GM12864 (cell line): ENCODE measurements at regions not wholly inside any gene's neighbourhood (a gene's known extent, or its start where the extent isn't known, plus 50 kb on each side); places are given as distances from the start of the nearest gene placed in this dataset.

Experiments used
- DNase-seq: peaks from one replicate; pipeline ENCODE4 v3.0.0-alpha.2; 2011; ENCODE audit warnings: low read depth
- H3K4me3 ChIP-seq: 2 replicates; pipeline ENCODE4 v1.5.1; 2011; ENCODE audit warnings: mild to moderate bottlenecking, low read depth, low read length, control low read depth
- CTCF ChIP-seq: IDR thresholded peaks from 2 replicates; pipeline ENCODE4 v1.5.1; 2011; ENCODE audit warnings: low read depth, mild to moderate bottlenecking, moderate library complexity, low read length, control low read depth, inconsistent platforms; ENCODE audit errors: missing control alignments

GRCh38 chr9:27967210-27967609 lies 393.9 kb upstream of the C9orf72 start:
- no peak overlapping the region for H3K4me3 ChIP-seq
- DNase-seq, result no peak
- no peak for TF ChIP-seq CTCF

- TF ChIP-seq CTCF, result no peak
- H3K4me3 ChIP-seq, result no peak overlapping the region
- no peak for DNase-seq
Observed at GRCh38 chr9:27977931-27978330, 404.6 kb upstream of the C9orf72 start.

- no peak overlapping the region for H3K4me3 ChIP-seq
- no peak for TF ChIP-seq CTCF
- no peak for DNase-seq
Observed at GRCh38 chr9:27985714-27986113, 412.4 kb upstream of the C9orf72 start.

GRCh38 chr9:27990524-27990923 lies 417.2 kb upstream of the C9orf72 start:
- H3K4me3 ChIP-seq, result no peak overlapping the region
- DNase-seq, result no peak
- TF ChIP-seq CTCF, result no peak

- no peak overlapping the region for H3K4me3 ChIP-seq
- DNase-seq, result no peak
- TF ChIP-seq CTCF, result no peak
Observed at GRCh38 chr9:27991221-27991620, 417.9 kb upstream of the C9orf72 start.

- no peak for TF ChIP-seq CTCF
- no peak for DNase-seq
- H3K4me3 ChIP-seq, result no peak overlapping the region
Observed at GRCh38 chr9:28001096-28001495, 427.8 kb upstream of the C9orf72 start.

GRCh38 chr9:28004900-28005299 lies 431.6 kb upstream of the C9orf72 start:
- TF ChIP-seq CTCF, result no peak
- no peak overlapping the region for H3K4me3 ChIP-seq
- DNase-seq, result no peak
